ENCODE measurements at regions not wholly inside any gene's neighbourhood (a gene's known extent, or its start where the extent isn't known, plus 50 kb on each side); places are given as distances from the start of the nearest gene placed in this dataset.

GRCh38 chr2:173783382-173783781 lies 181.8 kb downstream of the SP3 start:
- in situ Hi-C loops (cut with HindIII; ENCODE audit: low sequenced_read_pairs), result loop anchor here (5.0 kb wide), 1 partner anchor 41 kb away; no protein-coding TSS in a partner anchor

GRCh38 chr2:173785813-173786212 lies 179.4 kb downstream of the SP3 start:
- H3K4me3 ChIP-seq (ENCODE audit: low read depth, low read length), result no peak overlapping the region
- TF ChIP-seq CTCF (IDR thresholded peaks at IDR 0.05; ENCODE audit: low read depth, low read length, missing control alignments), result no peak
- in situ Hi-C loops (cut with HindIII; ENCODE audit: low sequenced_read_pairs), result no loop called here
- DNase-seq (ENCODE audit: low read depth), result no peak

More at GRCh38 chr2:173783382-173783781, 181.8 kb downstream of the SP3 start:
- TF ChIP-seq CTCF (IDR thresholded peaks at IDR 0.05; ENCODE audit: low read depth, low read length, missing control alignments), result no peak
- no peak overlapping the region for H3K4me3 ChIP-seq (ENCODE audit: low read depth, low read length)
- DNase-seq (ENCODE audit: low read depth), result no peak

GRCh38 chr2:173791502-173791901 lies 173.7 kb downstream of the SP3 start:
- no peak overlapping the region for H3K4me3 ChIP-seq (ENCODE audit: low read depth, low read length)
- no peak for TF ChIP-seq CTCF (IDR thresholded peaks at IDR 0.05; ENCODE audit: low read depth, low read length, missing control alignments)
- no peak for DNase-seq (ENCODE audit: low read depth)
- in situ Hi-C loops (cut with HindIII; ENCODE audit: low sequenced_read_pairs), result no loop called here

GRCh38 chr2:173792166-173792565 lies 173.0 kb downstream of the SP3 start:
- TF ChIP-seq CTCF (IDR thresholded peaks at IDR 0.05; ENCODE audit: low read depth, low read length, missing control alignments), result no peak
- no peak overlapping the region for H3K4me3 ChIP-seq (ENCODE audit: low read depth, low read length)
- in situ Hi-C loops (cut with HindIII; ENCODE audit: low sequenced_read_pairs), result no loop called here
- no peak for DNase-seq (ENCODE audit: low read depth)

GRCh38 chr2:173792741-173793140 lies 172.4 kb downstream of the SP3 start:
- no peak for TF ChIP-seq CTCF (IDR thresholded peaks at IDR 0.05; ENCODE audit: low read depth, low read length, missing control alignments)
- DNase-seq (ENCODE audit: low read depth), result no peak
- H3K4me3 ChIP-seq (ENCODE audit: low read depth, low read length), result no peak overlapping the region
- in situ Hi-C loops (cut with HindIII; ENCODE audit: low sequenced_read_pairs), result no loop called here

- no peak overlapping the region for H3K4me3 ChIP-seq (ENCODE audit: low read depth, low read length)
- DNase-seq (ENCODE audit: low read depth), result no peak
- in situ Hi-C loops (cut with HindIII; ENCODE audit: low sequenced_read_pairs), result no loop called here
- TF ChIP-seq CTCF (IDR thresholded peaks at IDR 0.05; ENCODE audit: low read depth, low read length, missing control alignments), result no peak
These were observed 171.2 kb downstream of the SP3 start for GRCh38 chr2:173793709-173794565.

All from astrocyte of the cerebellum (primary cell).